IMR-90 (cell line): ENCODE measurements at regions not wholly inside any gene's neighbourhood (a gene's known extent, or its start where the extent isn't known, plus 50 kb on each side); places are given as distances from the start of the nearest gene placed in this dataset.

Experiments used
- ATAC-seq: fragments of 200-7000 bp; cut with Tn5 transposase; 2 replicates; pipeline ENCODE4 v1.9.1; 2020; ENCODE audit warnings: low read depth, mild to moderate bottlenecking, moderate library complexity
- BruUV-seq: library from RNA; stranded (reverse); fragments of 400-500 nt; replicated peaks from 2 replicates; lab custom pipeline; 2021; lab: Mats Ljungman, UMichigan
- CTCF ChIA-PET: fragments of 300-600 bp; formaldehyde crosslinking; extraction: SDS; loops from one replicate; lab custom pipeline; 2021; ENCODE audit warnings: antibody characterized with exemption; lab: Yijun Ruan, JAX
- POLR2A ChIA-PET: fragments of 300-600 bp; sonication (Branson Sonifier 250); formaldehyde crosslinking; loops from one replicate; lab custom pipeline; 2022; ENCODE audit warnings: antibody characterized with exemption; ENCODE audit not compliant: unreplicated experiment; lab: Charles Lee
- DNase-seq: peaks from one replicate; pipeline ENCODE4 v3.0.0; 2013
- H2AFZ ChIP-seq: replicated peaks from 2 replicates; pipeline ENCODE3; 2013; ENCODE audit warnings: low read length, mild to moderate bottlenecking; ENCODE audit not compliant: poor library complexity
- H2AK5ac ChIP-seq: 2 replicates; pipeline ENCODE4 v1.6.1; 2013; ENCODE audit warnings: low read depth, low read length, inconsistent platforms
- H2AK9ac ChIP-seq: replicated peaks from 2 replicates; pipeline ENCODE3; 2013; ENCODE audit warnings: mild to moderate bottlenecking, low read depth, low read length, moderate library complexity; ENCODE audit not compliant: poor library complexity
- H2BK120ac ChIP-seq: 2 replicates; pipeline ENCODE4 v1.6.1; 2013; ENCODE audit warnings: low read depth, low read length, inconsistent platforms
- H2BK15ac ChIP-seq: 3 replicates; pipeline ENCODE4 v1.6.1; 2013; ENCODE audit warnings: low read depth, low read length, inconsistent platforms
- H2BK20ac ChIP-seq: 2 replicates; pipeline ENCODE4 v1.6.1; 2013; ENCODE audit warnings: low read depth, mild to moderate bottlenecking, inconsistent platforms, low read length, moderate library complexity
- H2BK5ac ChIP-seq: 2 replicates; pipeline ENCODE4 v1.6.1; 2013; ENCODE audit warnings: mild to moderate bottlenecking, low read depth, low read length, inconsistent platforms; ENCODE audit not compliant: poor library complexity, severe bottlenecking
- H3K14ac ChIP-seq: replicated peaks from 2 replicates; pipeline ENCODE4 v1.6.1; 2013; ENCODE audit warnings: low read depth, low read length, inconsistent platforms
- H3K18ac ChIP-seq: 2 replicates; pipeline ENCODE4 v1.6.1; 2013; ENCODE audit warnings: low read depth, low read length, control low read depth
- H3K23ac ChIP-seq: 2 replicates; pipeline ENCODE4 v1.6.1; 2013; ENCODE audit warnings: low read depth, low read length, inconsistent platforms
- H3K27ac ChIP-seq: 2 replicates; pipeline ENCODE4 v1.5.1; 2013; ENCODE audit warnings: mild to moderate bottlenecking, control low read depth, low read length; ENCODE audit not compliant: insufficient read depth
- H3K27me3 ChIP-seq: 2 replicates; pipeline ENCODE4 v1.6.1; 2013; ENCODE audit warnings: low read length; ENCODE audit not compliant: control insufficient read depth, insufficient read depth
- H3K36me3 ChIP-seq: 2 replicates; pipeline ENCODE4 v1.6.1; 2013; ENCODE audit warnings: low read length, mixed read lengths; ENCODE audit not compliant: control insufficient read depth, insufficient read depth
- H3K4ac ChIP-seq: 2 replicates; pipeline ENCODE4 v1.6.1; 2013; ENCODE audit warnings: low read depth, low read length, inconsistent platforms
- H3K4me1 ChIP-seq: 2 replicates; pipeline ENCODE4 v1.6.1; 2013; ENCODE audit warnings: low read length, mixed read lengths; ENCODE audit not compliant: control insufficient read depth, insufficient read depth
- H3K4me2 ChIP-seq: 2 replicates; pipeline ENCODE4 v1.6.1; 2013; ENCODE audit warnings: low read depth, mild to moderate bottlenecking, control low read depth, low read length, moderate library complexity
- H3K4me3 ChIP-seq: 2 replicates; pipeline ENCODE4 v1.5.1; 2013; ENCODE audit warnings: low read depth, mild to moderate bottlenecking, control low read depth, low read length, moderate library complexity; ENCODE audit not compliant: insufficient read depth
- H3K56ac ChIP-seq: 2 replicates; pipeline ENCODE4 v1.6.1; 2013; ENCODE audit warnings: low read length, inconsistent platforms; ENCODE audit not compliant: insufficient read depth; ENCODE audit errors: extremely low read depth
- H3K79me1 ChIP-seq, 2 experiments: 2 replicates each; pipeline ENCODE4 v1.6.1; 2013; ENCODE audit warnings: low read length in 2 of 2, inconsistent platforms in 1 of 2, low read depth in 1 of 2
- H3K9ac ChIP-seq: 2 replicates; pipeline ENCODE4 v1.6.1; 2013; ENCODE audit warnings: low read depth, low read length, control low read depth
- H3K9me1 ChIP-seq: 2 replicates; pipeline ENCODE4 v1.6.1; 2013; ENCODE audit warnings: low read length, inconsistent platforms; ENCODE audit not compliant: insufficient read depth
- H3K9me3 ChIP-seq: 2 replicates; pipeline ENCODE4 v1.6.1; 2013; ENCODE audit warnings: low read length; ENCODE audit not compliant: control insufficient read depth, insufficient read depth
- H4K20me1 ChIP-seq: 2 replicates; pipeline ENCODE4 v1.6.1; 2013; ENCODE audit warnings: low read length, inconsistent platforms; ENCODE audit not compliant: insufficient read depth
- H4K5ac ChIP-seq: 2 replicates; pipeline ENCODE4 v1.6.1; 2013; ENCODE audit warnings: mild to moderate bottlenecking, low read depth, low read length, control low read depth
- H4K8ac ChIP-seq, 2 experiments: 2 replicates each; pipeline ENCODE4 v1.6.1; 2013; ENCODE audit warnings: low read depth in 2 of 2, low read length in 2 of 2, control low read depth in 1 of 2, inconsistent platforms in 1 of 2
- H4K91ac ChIP-seq: 2 replicates; pipeline ENCODE4 v1.6.1; 2013; ENCODE audit warnings: low read depth, low read length, inconsistent platforms; ENCODE audit not compliant: insufficient read depth
- CEBPB ChIP-seq: IDR thresholded peaks from 2 replicates; pipeline ENCODE4 v1.6.1; 2012; ENCODE audit warnings: low read depth, low read length, improper control_type of control experiment
- CHD1 ChIP-seq: IDR thresholded peaks from 2 replicates; pipeline ENCODE4 v1.6.1; 2012; ENCODE audit warnings: low read depth, low read length, improper control_type of control experiment
- ELK1 ChIP-seq: fragments of 150-350 bp; IDR thresholded peaks from 2 replicates; pipeline ENCODE4 v1.6.1; 2016; ENCODE audit warnings: low read depth, mild to moderate bottlenecking, low read length, moderate library complexity, borderline replicate concordance
- MAZ ChIP-seq: IDR thresholded peaks from 2 replicates; pipeline ENCODE4 v1.6.1; 2012; ENCODE audit warnings: low read depth, mild to moderate bottlenecking, low read length, improper control_type of control experiment, moderate library complexity, borderline replicate concordance
- MXI1 ChIP-seq: IDR thresholded peaks from 2 replicates; pipeline ENCODE4 v1.6.1; 2012; ENCODE audit warnings: low read depth, mild to moderate bottlenecking, low read length, moderate library complexity, borderline replicate concordance
- POLR2A ChIP-seq: IDR thresholded peaks from 2 replicates; pipeline ENCODE4 v1.6.1; 2012; ENCODE audit warnings: mild to moderate bottlenecking, low read depth, low read length
- RAD21 ChIP-seq: IDR thresholded peaks from 2 replicates; pipeline ENCODE4 v1.6.1; 2012; ENCODE audit warnings: low read length, improper control_type of control experiment
- RCOR1 ChIP-seq: IDR thresholded peaks from 2 replicates; pipeline ENCODE4 v1.6.1; 2012; ENCODE audit warnings: mild to moderate bottlenecking, low read length, improper control_type of control experiment; ENCODE audit not compliant: insufficient replicate concordance
- RFX5 ChIP-seq: IDR thresholded peaks from 2 replicates; pipeline ENCODE4 v1.8.0; 2012; ENCODE audit warnings: low read depth, mild to moderate bottlenecking, low read length, moderate library complexity
- WGBS, 2 experiments: methylation state at CpG; one replicate each; pipeline versions ENCODE4 v1.1.5 to v1.1.7; 2013; ENCODE audit warnings: missing lambda C conversion rate in 2 of 2; ENCODE audit not compliant: insufficient read length in 1 of 2; ENCODE audit errors: extremely low coverage in 2 of 2; 5-methylcytosine and 5-hydroxymethylcytosine counted together
- dilution Hi-C: fragments of 300-500 bp; cut with HindIII; formaldehyde crosslinking; loops from one replicate; pipeline ENCODE4 v1.14.3; 2018; ENCODE audit warnings: low sequenced_read_pairs; ENCODE audit not compliant: unreplicated experiment
- in situ Hi-C: fragments of 300-500 bp; cut with MboI; formaldehyde crosslinking; loops from 3 replicates; pipeline ENCODE4 v1.14.3; 2019; ENCODE audit warnings: low sequenced_read_pairs, inconsistent platforms, mixed read lengths
- intact Hi-C: fragments of 100-400 bp; cut with micrococcal nuclease; formaldehyde crosslinking; loops from 2 replicates; pipeline ENCODE4 v1.10.0; 2022
- TF ChIP-seq, protein P1 (sequence below): fragments of 150-350 bp; IDR thresholded peaks from 2 replicates; pipeline ENCODE4 v1.6.1; 2017; ENCODE audit warnings: mild to moderate bottlenecking, antibody characterized with exemption, low read length, low read depth

GRCh38 chr18:51955136-51955535 is 384.9 kb upstream of the DCC start:
- H2AFZ ChIP-seq: no peak overlapping the region
- no peak overlapping the region for H4K91ac ChIP-seq
- no peak overlapping the region for H4K5ac ChIP-seq
- no peak overlapping the region for H2AK9ac ChIP-seq
- no peaks in the 10 kb centered on the region for H3K36me3 ChIP-seq
- H2BK15ac ChIP-seq: no peak overlapping the region
- H4K8ac ChIP-seq: no peak overlapping the region
- no TSS peak for BruUV-seq
- H2BK5ac ChIP-seq: no peak overlapping the region
- TF ChIP-seq POLR2A: no peak
- TF ChIP-seq CEBPB: no peak
- TF ChIP-seq MXI1: no peak
- TF ChIP-seq CHD1: no peak
- TF ChIP-seq, protein P1, sequence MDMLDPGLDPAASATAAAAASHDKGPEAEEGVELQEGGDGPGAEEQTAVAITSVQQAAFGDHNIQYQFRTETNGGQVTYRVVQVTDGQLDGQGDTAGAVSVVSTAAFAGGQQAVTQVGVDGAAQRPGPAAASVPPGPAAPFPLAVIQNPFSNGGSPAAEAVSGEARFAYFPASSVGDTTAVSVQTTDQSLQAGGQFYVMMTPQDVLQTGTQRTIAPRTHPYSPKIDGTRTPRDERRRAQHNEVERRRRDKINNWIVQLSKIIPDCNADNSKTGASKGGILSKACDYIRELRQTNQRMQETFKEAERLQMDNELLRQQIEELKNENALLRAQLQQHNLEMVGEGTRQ: no peak
- TF ChIP-seq RAD21: no peak
- TF ChIP-seq RCOR1: no peak
- no peak for TF ChIP-seq MAZ
- TF ChIP-seq RFX5: no peak
- TF ChIP-seq ELK1: no peak
- no peak overlapping the region for H3K18ac ChIP-seq
- in situ Hi-C loops: no loop called here
- H3K4me1 ChIP-seq: no peaks in the 10 kb centered on the region
- no peak overlapping the region for H3K56ac ChIP-seq
- dilution Hi-C loops: no loop called here
- H3K79me1 ChIP-seq: no peaks in the 10 kb centered on the region
- no peaks in the 10 kb centered on the region for H4K20me1 ChIP-seq
- H3K4me2 ChIP-seq: no peak overlapping the region
- ChIA-PET CTCF (no interaction called here), POLR2A (no interaction called here)
- H2AK5ac ChIP-seq: no peak overlapping the region
- no peak overlapping the region for H2BK20ac ChIP-seq
- no peak overlapping the region for H2BK120ac ChIP-seq
- no peak overlapping the region for H3K27ac ChIP-seq
- ATAC-seq: no peak
- peaks cover 15% of the 10 kb centered on the region for H3K9me3 ChIP-seq
- H3K23ac ChIP-seq: no peak overlapping the region
- no peak overlapping the region for H3K4ac ChIP-seq
- H3K27me3 ChIP-seq: no peaks in the 10 kb centered on the region
- H3K14ac ChIP-seq: no peak overlapping the region
- no CpG with 5 or more reads among the region's 6 CpGs for WGBS, 2 experiments
- no peaks in the 10 kb centered on the region for H3K9me1 ChIP-seq
- no peak overlapping the region for H3K9ac ChIP-seq
- intact Hi-C loops: no loop called here
- H3K4me3 ChIP-seq: no peak overlapping the region
- no peak for DNase-seq
